ENCODE measurements at regions not wholly inside any gene's neighbourhood (a gene's known extent, or its start where the extent isn't known, plus 50 kb on each side); places are given as distances from the start of the nearest gene placed in this dataset.

DNA sequence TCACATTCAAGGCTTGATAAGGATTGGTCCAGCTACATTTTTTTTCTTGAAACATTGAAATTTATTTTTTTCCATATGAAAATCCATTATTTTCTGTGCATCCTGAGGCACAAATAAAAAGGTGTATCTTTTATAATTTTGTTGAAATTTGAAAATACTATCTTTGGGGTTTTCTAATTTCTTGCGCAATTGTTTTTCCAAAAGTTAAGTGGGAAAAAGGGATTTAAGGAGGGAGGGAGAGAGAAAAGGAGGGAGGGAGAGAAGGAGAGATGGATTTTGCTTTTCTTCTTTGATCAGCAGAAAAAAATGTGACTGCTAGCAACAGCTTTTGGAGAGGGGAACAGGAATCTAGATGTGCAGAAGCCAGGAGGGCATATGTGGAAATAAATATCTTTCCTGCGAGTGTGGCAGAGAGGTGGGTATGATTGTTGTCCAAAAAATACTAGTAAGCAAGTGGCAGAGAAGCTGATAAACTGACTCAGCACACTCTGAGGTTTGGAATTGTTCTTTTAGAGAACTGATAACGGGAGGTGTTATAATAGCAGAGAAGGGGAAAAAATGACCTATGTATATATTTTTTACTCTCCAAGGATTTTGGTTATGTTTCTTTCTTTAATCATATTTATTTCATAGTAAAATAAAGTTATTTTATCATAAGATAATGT lies 61.2 kb upstream of the EDNRB start:
- no TSS peak for BruUV-seq (replicated peaks)
- dilution Hi-C loops (cut with MboI; ENCODE audit: extremely low pct_ligation_motif_present, low sequenced_read_pairs): no loop called here
- no peak overlapping the region for H3K27ac ChIP-seq (ENCODE audit: insufficient read depth, low read depth, low read length)
- intact Hi-C loops (cut with micrococcal nuclease): no loop called here
- POLR2A ChIA-PET: no interaction called here
- no peaks in the 10 kb centered on the region for H3K79me2 ChIP-seq (ENCODE audit: control insufficient read depth, insufficient read depth, low read length)
- peak overlapping the region; percentile 76 for H2AFZ ChIP-seq (ENCODE audit: low read depth, low read length)
- H3K9ac ChIP-seq (replicated peaks; ENCODE audit: extremely low read depth, insufficient read depth, low read length): no peak overlapping the region
- CTCF ChIA-PET: interaction anchor here (0.9 to 2.0 kb wide), 2 partner anchors 8 to 141 kb away, joined by 3 to 11 read pairs; no protein-coding TSS in a partner anchor
- H3K9me1 ChIP-seq (replicated peaks; ENCODE audit: control insufficient read depth, extremely low read depth, insufficient read depth, low read length): no peaks in the 10 kb centered on the region
- peak; percentile 4 for DNase-seq (ENCODE audit: low read depth, low spot score)
- H4K20me1 ChIP-seq (replicated peaks; ENCODE audit: control insufficient read depth, extremely low read depth, insufficient read depth, low read length): no peaks in the 10 kb centered on the region
- H3K9me3 ChIP-seq (replicated peaks; ENCODE audit: control insufficient read depth, insufficient read depth, low read length): no peaks in the 10 kb centered on the region
- peaks cover 10% of the 10 kb centered on the region for H3K4me1 ChIP-seq (ENCODE audit: control insufficient read depth, extremely low read depth, insufficient read depth, low read length)
- no peak for FAIRE-seq
- H3K36me3 ChIP-seq (ENCODE audit: control insufficient read depth in 2 of 2, extremely low read depth in 1 of 2, insufficient read depth in 2 of 2, low read length in 2 of 2): no peaks in the 10 kb centered on the region
- TF ChIP-seq, protein P1, sequence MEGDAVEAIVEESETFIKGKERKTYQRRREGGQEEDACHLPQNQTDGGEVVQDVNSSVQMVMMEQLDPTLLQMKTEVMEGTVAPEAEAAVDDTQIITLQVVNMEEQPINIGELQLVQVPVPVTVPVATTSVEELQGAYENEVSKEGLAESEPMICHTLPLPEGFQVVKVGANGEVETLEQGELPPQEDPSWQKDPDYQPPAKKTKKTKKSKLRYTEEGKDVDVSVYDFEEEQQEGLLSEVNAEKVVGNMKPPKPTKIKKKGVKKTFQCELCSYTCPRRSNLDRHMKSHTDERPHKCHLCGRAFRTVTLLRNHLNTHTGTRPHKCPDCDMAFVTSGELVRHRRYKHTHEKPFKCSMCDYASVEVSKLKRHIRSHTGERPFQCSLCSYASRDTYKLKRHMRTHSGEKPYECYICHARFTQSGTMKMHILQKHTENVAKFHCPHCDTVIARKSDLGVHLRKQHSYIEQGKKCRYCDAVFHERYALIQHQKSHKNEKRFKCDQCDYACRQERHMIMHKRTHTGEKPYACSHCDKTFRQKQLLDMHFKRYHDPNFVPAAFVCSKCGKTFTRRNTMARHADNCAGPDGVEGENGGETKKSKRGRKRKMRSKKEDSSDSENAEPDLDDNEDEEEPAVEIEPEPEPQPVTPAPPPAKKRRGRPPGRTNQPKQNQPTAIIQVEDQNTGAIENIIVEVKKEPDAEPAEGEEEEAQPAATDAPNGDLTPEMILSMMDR (IDR thresholded peaks at IDR 0.05; ENCODE audit: extremely low read depth in 1 of 2, insufficient read depth in 1 of 2, low read depth in 1 of 2, low read length in 2 of 2): no peak
- TF ChIP-seq JUN (IDR thresholded peaks at IDR 0.05; ENCODE audit: borderline replicate concordance, insufficient read depth, insufficient read length, low read depth) (no peak), FOS (IDR thresholded peaks at IDR 0.05; ENCODE audit: borderline replicate concordance, insufficient read depth, low read length) (no peak), MYC (IDR thresholded peaks at IDR 0.05; ENCODE audit: low read depth, low read length) (no peak), EZH2 (IDR thresholded peaks at IDR 0.05; ENCODE audit: borderline replicate concordance, low read depth, low read length, severe bottlenecking) (no peak), POLR2AphosphoS5 (IDR thresholded peaks at IDR 0.05; ENCODE audit: insufficient read depth, low read depth, low read length) (no peak), POLR2A (IDR thresholded peaks at IDR 0.05; ENCODE audit: low read depth, low read length) (no peak)
- TF ChIP-seq, protein P2, sequence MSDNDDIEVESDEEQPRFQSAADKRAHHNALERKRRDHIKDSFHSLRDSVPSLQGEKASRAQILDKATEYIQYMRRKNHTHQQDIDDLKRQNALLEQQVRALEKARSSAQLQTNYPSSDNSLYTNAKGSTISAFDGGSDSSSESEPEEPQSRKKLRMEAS (IDR thresholded peaks at IDR 0.05; ENCODE audit: insufficient read depth, insufficient read length): no peak
- no peak overlapping the region for H3K4me3 ChIP-seq (replicated peaks in 1 of 3; ENCODE audit: insufficient read depth in 1 of 3, low read depth in 1 of 3, low read length in 3 of 3)
- no peaks in the 10 kb centered on the region for H3K27me3 ChIP-seq (ENCODE audit: control insufficient read depth in 2 of 2, insufficient read depth in 2 of 2, low read length in 2 of 2)
- no peak overlapping the region for H3K4me2 ChIP-seq (ENCODE audit: insufficient read depth, low read length)
